Left cardiac atrium (tissue), 4 donors: ENCODE measurements at regions not wholly inside any gene's neighbourhood (a gene's known extent, or its start where the extent isn't known, plus 50 kb on each side); places are given as distances from the start of the nearest gene placed in this dataset.

Experiments
- ATAC-seq, 2 donors: fragments of 200-7000 bp; cut with Tn5 transposase; one replicate each; pipeline ENCODE4 v1.9.1; 2020; ENCODE audit warnings: mild to moderate bottlenecking in 2 of 2, moderate library complexity in 2 of 2
- DNase-seq: peaks from one replicate; pipeline ENCODE4 v3.0.0-alpha.2; 2020
- intact Hi-C, 2 donors: fragments of 100-400 bp; cut with DNase I; formaldehyde crosslinking; loops; one replicate each; pipeline versions ENCODE4 v1.14.1 to v1.15.1; 2022 to 2023
- donor health status: DM: no; HTN: yes; CAD: no.
- donor health status: DM: no; HTN: yes; CAD: no; lungs with severe emphysema.
- donor health status: DM: yes; HTN: yes; CAD: no.
- donor health status: Dilated cardiomyopathy.

- ATAC-seq = no peak
These were observed 301.3 kb downstream of the HRH4 start for GRCh38 chr18:24761765-24762164.

GRCh38 chr18:24762511-24762910 lies 302.1 kb downstream of the HRH4 start:
- intact Hi-C loops = no loop called here
- ATAC-seq (no peak), DNase-seq (no peak)

More at GRCh38 chr18:24761765-24762164, 301.3 kb downstream of the HRH4 start:
- DNase-seq = no peak
- intact Hi-C loops = no loop called here

- ATAC-seq (peak; percentile 81 to 95), DNase-seq (peak; percentile 34)
- intact Hi-C loops = no loop called here
These were observed 303.5 kb downstream of the HRH4 start for GRCh38 chr18:24763765-24764513.

GRCh38 chr18:24764766-24765165 lies 304.3 kb downstream of the HRH4 start:
- DNase-seq (no peak), ATAC-seq (no peak)
- intact Hi-C loops = no loop called here

- intact Hi-C loops = no loop called here
- ATAC-seq = no peak
- DNase-seq = no peak
These were observed 305.9 kb downstream of the HRH4 start for GRCh38 chr18:24766376-24766775.

- no peak for ATAC-seq
- intact Hi-C loops = no loop called here
- DNase-seq = no peak
These were observed 310.0 kb downstream of the HRH4 start for GRCh38 chr18:24770311-24771024.

GRCh38 chr18:24771300-24771699 lies 310.9 kb downstream of the HRH4 start:
- ATAC-seq (no peak), DNase-seq (no peak)

GRCh38 chr18:24773101-24773500 lies 312.7 kb downstream of the HRH4 start:
- no peak for DNase-seq
- no peak for ATAC-seq
- intact Hi-C loops = no loop called here

More at GRCh38 chr18:24771300-24771699, 310.9 kb downstream of the HRH4 start:
- intact Hi-C loops = no loop called here

GRCh38 chr18:24776019-24776418 lies 315.6 kb downstream of the HRH4 start:
- intact Hi-C loops = no loop called here
- no peak for ATAC-seq
- no peak for DNase-seq

- ATAC-seq (no peak), DNase-seq (no peak)
- intact Hi-C loops = no loop called here
These were observed 318.5 kb downstream of the HRH4 start for GRCh38 chr18:24778810-24779418.

GRCh38 chr18:24782566-24782965 lies 322.1 kb downstream of the HRH4 start:
- ATAC-seq (no peak), DNase-seq (no peak)
- intact Hi-C loops = no loop called here

GRCh38 chr18:24785019-24785418 lies 324.6 kb downstream of the HRH4 start:
- ATAC-seq = no peak
- intact Hi-C loops = no loop called here
- DNase-seq = no peak

- intact Hi-C loops = no loop called here
- DNase-seq (no peak), ATAC-seq (no peak)
These were observed 325.6 kb downstream of the HRH4 start for GRCh38 chr18:24786027-24786426.

GRCh38 chr18:24790347-24790746 lies 329.9 kb downstream of the HRH4 start:
- ATAC-seq = no peak
- intact Hi-C loops = no loop called here
- DNase-seq = no peak

- no peak for ATAC-seq
- DNase-seq = no peak
- intact Hi-C loops = no loop called here
These were observed 331.5 kb downstream of the HRH4 start for GRCh38 chr18:24791751-24792545.

- no peak for DNase-seq
- ATAC-seq = no peak
- intact Hi-C loops = no loop called here
These were observed 333.3 kb downstream of the HRH4 start for GRCh38 chr18:24793742-24794141.

GRCh38 chr18:24795129-24795528 lies 334.7 kb downstream of the HRH4 start:
- DNase-seq (no peak), ATAC-seq (no peak)
- intact Hi-C loops = no loop called here

GRCh38 chr18:24797981-24798380 lies 337.5 kb downstream of the HRH4 start:
- intact Hi-C loops = no loop called here
- ATAC-seq (no peak), DNase-seq (no peak)

- no peak for ATAC-seq
- intact Hi-C loops = no loop called here
These were observed 338.7 kb downstream of the HRH4 start for GRCh38 chr18:24799176-24799575.

GRCh38 chr18:24799720-24800119 lies 339.3 kb downstream of the HRH4 start:
- DNase-seq = no peak
- ATAC-seq = no peak
- intact Hi-C loops = no loop called here

More at GRCh38 chr18:24799176-24799575, 338.7 kb downstream of the HRH4 start:
- no peak for DNase-seq
